Keratinocyte (primary cell): ENCODE measurements at regions not wholly inside any gene's neighbourhood (a gene's known extent, or its start where the extent isn't known, plus 50 kb on each side); places are given as distances from the start of the nearest gene placed in this dataset.

ENCODE experiments used
- DNase-seq: peaks from one replicate; pipeline ENCODE4 v3.0.0-alpha.2; 2011; ENCODE audit warnings: low read depth, missing footprints, low spot score
- FAIRE-seq: peaks from 2 replicates; lab custom pipeline; 2011; peaks lifted over from hg19 to GRCh38; lab: Jason Lieb, UNC
- H2AFZ ChIP-seq: 2 replicates; pipeline ENCODE4 v1.6.0; 2012; ENCODE audit warnings: low read length, control low read depth, inconsistent platforms; ENCODE audit not compliant: control insufficient read depth
- H3K27ac ChIP-seq: 2 replicates; pipeline ENCODE4 v1.5.1; 2011; ENCODE audit warnings: low read length; ENCODE audit not compliant: control insufficient read depth, insufficient read depth
- H3K27me3 ChIP-seq: 3 replicates; pipeline ENCODE4 v1.6.0; 2011; ENCODE audit warnings: low read length; ENCODE audit not compliant: control insufficient read depth, insufficient read depth; ENCODE audit errors: extremely low read depth
- H3K36me3 ChIP-seq, 2 experiments: 2 replicates in 1 of 2; 3 replicates in 1 of 2; pipeline ENCODE4 v1.5.1; 2011; ENCODE audit warnings: low read length in 2 of 2, mild to moderate bottlenecking in 1 of 2; ENCODE audit not compliant: control insufficient read depth in 2 of 2, insufficient read depth in 2 of 2; ENCODE audit errors: extremely low read depth in 1 of 2
- H3K4me1 ChIP-seq: 3 replicates; pipeline ENCODE4 v1.5.1; 2011; ENCODE audit warnings: low read length; ENCODE audit not compliant: control insufficient read depth, insufficient read depth; ENCODE audit errors: extremely low read depth
- H3K4me2 ChIP-seq: 3 replicates; pipeline ENCODE4 v1.6.0; 2011; ENCODE audit warnings: low read depth, low read length; ENCODE audit not compliant: control insufficient read depth, insufficient read depth; ENCODE audit errors: extremely low read depth
- H3K4me3 ChIP-seq, 3 experiments: fragments of 200-600 bp in 1 of 3; sonication (generic) in 1 of 3; 2 replicates in 2 of 3; 3 replicates in 1 of 3; pipeline ENCODE4 v1.5.1; 2011 to 2016; ENCODE audit warnings: low read length in 3 of 3, mild to moderate bottlenecking in 3 of 3, control low read depth in 2 of 3, inconsistent platforms in 1 of 3, low read depth in 1 of 3, mixed read lengths in 1 of 3, mixed run types in 1 of 3, moderate library complexity in 1 of 3; ENCODE audit not compliant: control insufficient read depth in 2 of 3, insufficient read depth in 2 of 3; ENCODE audit errors: extremely low read depth in 1 of 3
- H3K79me2 ChIP-seq: 2 replicates; pipeline ENCODE4 v1.6.0; 2012; ENCODE audit warnings: low read length; ENCODE audit not compliant: control insufficient read depth, insufficient read depth
- H3K9ac ChIP-seq: 3 replicates; pipeline ENCODE4 v1.6.0; 2011; ENCODE audit warnings: low read length; ENCODE audit not compliant: control insufficient read depth, insufficient read depth; ENCODE audit errors: extremely low read depth
- H3K9me1 ChIP-seq: 3 replicates; pipeline ENCODE4 v1.6.0; 2011; ENCODE audit warnings: low read length; ENCODE audit not compliant: control insufficient read depth, insufficient read depth; ENCODE audit errors: extremely low read depth
- H3K9me3 ChIP-seq: 2 replicates; pipeline ENCODE4 v1.5.1; 2012; ENCODE audit warnings: low read depth, low read length; ENCODE audit not compliant: control insufficient read depth
- H4K20me1 ChIP-seq: 3 replicates; pipeline ENCODE4 v1.6.0; 2011; ENCODE audit warnings: low read length; ENCODE audit not compliant: control insufficient read depth, insufficient read depth; ENCODE audit errors: extremely low read depth
- EZH2 ChIP-seq: IDR thresholded peaks from one replicate; pipeline ENCODE4 v1.6.1; 2012; ENCODE audit warnings: inconsistent platforms, mild to moderate bottlenecking, low read length, moderate library complexity
- dilution Hi-C: fragments of 300-500 bp; cut with MboI; formaldehyde crosslinking; loops from one replicate; pipeline ENCODE4 v1.7.0; 2020; ENCODE audit warnings: low sequenced_read_pairs; ENCODE audit not compliant: extremely low pct_ligation_motif_present
- TF ChIP-seq, protein P1 (sequence below), 3 experiments: IDR thresholded peaks in 1 of 3; conservative IDR thresholded peaks in 1 of 3; optimal IDR thresholded peaks in 1 of 3; 2 replicates in 2 of 3; 3 replicates in 1 of 3; pipeline versions ENCODE3 to v1.5.1; 2011; ENCODE audit warnings: low read length in 3 of 3, mild to moderate bottlenecking in 3 of 3, moderate library complexity in 2 of 3, control low read depth in 1 of 3, inconsistent platforms in 1 of 3; ENCODE audit not compliant: insufficient read depth in 2 of 3; ENCODE audit errors: extremely low read depth in 1 of 3

DNA sequence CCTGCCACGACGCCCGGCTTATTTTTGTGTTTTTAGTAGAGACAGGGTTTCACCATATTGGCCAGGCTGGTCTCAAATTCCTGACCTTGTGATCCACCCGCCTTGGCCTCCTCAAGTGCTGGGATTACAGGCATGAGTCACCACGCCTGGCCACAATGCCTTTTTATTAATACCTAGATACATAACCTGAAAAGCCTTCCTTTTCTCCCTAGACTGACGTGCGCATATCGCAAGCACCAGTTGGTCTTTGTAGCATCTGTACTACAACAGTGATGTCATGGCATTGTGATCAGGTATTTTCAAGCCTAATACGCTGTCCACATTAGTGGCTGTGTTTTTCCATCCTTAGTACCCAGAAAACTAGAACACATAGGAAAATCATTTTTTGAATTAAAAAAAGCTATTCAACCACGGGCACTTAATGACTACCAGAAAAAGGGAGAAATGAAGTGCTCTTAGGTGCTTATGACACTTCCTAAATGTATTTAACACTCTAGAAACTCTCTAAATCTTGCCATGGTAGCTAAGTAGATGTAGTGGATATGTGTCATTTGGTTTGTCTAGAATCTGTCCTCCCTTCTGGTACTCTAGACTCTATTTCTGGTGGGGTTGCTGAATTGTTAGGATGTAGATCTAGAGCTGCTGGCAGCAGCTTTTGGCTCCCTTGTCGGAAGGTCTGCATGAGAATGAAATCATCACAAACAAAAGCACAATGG is 707.8 kb downstream of the STIM2 start:
- FAIRE-seq = no peak
- Histone ChIP-seq H3K4me2 (no peak overlapping the region), H4K20me1 (no peaks in the 10 kb centered on the region), H3K9me3 (no peaks in the 10 kb centered on the region), H3K4me1 (no peaks in the 10 kb centered on the region), H2AFZ (no peak overlapping the region), H3K27ac (no peak overlapping the region), H3K9ac (no peak overlapping the region), H3K79me2 (no peaks in the 10 kb centered on the region), H3K27me3 (no peaks in the 10 kb centered on the region), H3K36me3 (no peaks in the 10 kb centered on the region), H3K9me1 (no peaks in the 10 kb centered on the region), H3K4me3 (no peak overlapping the region)
- no peak for TF ChIP-seq EZH2
- TF ChIP-seq, protein P1, sequence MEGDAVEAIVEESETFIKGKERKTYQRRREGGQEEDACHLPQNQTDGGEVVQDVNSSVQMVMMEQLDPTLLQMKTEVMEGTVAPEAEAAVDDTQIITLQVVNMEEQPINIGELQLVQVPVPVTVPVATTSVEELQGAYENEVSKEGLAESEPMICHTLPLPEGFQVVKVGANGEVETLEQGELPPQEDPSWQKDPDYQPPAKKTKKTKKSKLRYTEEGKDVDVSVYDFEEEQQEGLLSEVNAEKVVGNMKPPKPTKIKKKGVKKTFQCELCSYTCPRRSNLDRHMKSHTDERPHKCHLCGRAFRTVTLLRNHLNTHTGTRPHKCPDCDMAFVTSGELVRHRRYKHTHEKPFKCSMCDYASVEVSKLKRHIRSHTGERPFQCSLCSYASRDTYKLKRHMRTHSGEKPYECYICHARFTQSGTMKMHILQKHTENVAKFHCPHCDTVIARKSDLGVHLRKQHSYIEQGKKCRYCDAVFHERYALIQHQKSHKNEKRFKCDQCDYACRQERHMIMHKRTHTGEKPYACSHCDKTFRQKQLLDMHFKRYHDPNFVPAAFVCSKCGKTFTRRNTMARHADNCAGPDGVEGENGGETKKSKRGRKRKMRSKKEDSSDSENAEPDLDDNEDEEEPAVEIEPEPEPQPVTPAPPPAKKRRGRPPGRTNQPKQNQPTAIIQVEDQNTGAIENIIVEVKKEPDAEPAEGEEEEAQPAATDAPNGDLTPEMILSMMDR (optimal IDR thresholded peaks at IDR 0.05 in 1 of 3, IDR thresholded peaks at IDR 0.05 in 1 of 3, conservative IDR thresholded peaks at IDR 0.05 in 1 of 3; ENCODE audit: extremely low read depth in 1 of 3, insufficient read depth in 2 of 3, low read length in 3 of 3) = no peak
- no peak for DNase-seq
- dilution Hi-C loops = no loop called here

DNA sequence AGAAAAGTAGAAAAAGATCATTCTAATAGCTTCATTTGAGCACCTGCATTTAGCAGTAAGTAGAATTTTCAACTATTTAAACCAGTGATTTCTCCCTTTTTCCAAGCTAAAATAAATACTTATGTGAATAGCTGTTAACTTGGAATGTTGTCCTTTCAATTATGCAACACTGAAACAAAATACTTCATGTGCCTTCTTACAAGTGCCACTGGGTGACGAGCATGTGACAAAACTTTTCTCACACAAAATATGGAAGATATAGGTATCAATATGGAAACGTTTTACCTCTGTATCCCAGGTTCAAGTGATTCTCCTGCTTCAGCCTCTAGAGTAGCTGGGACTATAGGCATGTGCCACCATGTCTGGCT is 708.3 kb downstream of the STIM2 start:
- Histone ChIP-seq H3K36me3 (no peaks in the 10 kb centered on the region), H3K4me3 (no peak overlapping the region), H3K27ac (no peak overlapping the region), H3K9ac (no peak overlapping the region), H3K9me3 (no peaks in the 10 kb centered on the region), H3K9me1 (no peaks in the 10 kb centered on the region), H3K4me1 (no peaks in the 10 kb centered on the region), H3K27me3 (no peaks in the 10 kb centered on the region), H2AFZ (no peak overlapping the region), H4K20me1 (no peaks in the 10 kb centered on the region), H3K79me2 (no peaks in the 10 kb centered on the region), H3K4me2 (no peak overlapping the region)
- TF ChIP-seq EZH2 = no peak
- TF ChIP-seq, protein P1 (optimal IDR thresholded peaks at IDR 0.05 in 1 of 3, IDR thresholded peaks at IDR 0.05 in 1 of 3, conservative IDR thresholded peaks at IDR 0.05 in 1 of 3; ENCODE audit: extremely low read depth in 1 of 3, insufficient read depth in 2 of 3, low read length in 3 of 3) = no peak
- DNase-seq (no peak), FAIRE-seq (no peak)
- dilution Hi-C loops = no loop called here
